ENCODE measurements at regions not wholly inside any gene's neighbourhood (a gene's known extent, or its start where the extent isn't known, plus 50 kb on each side); places are given as distances from the start of the nearest gene placed in this dataset.
A peak's percentile ranks its signal among the peaks of the same experiment; 100 is the strongest.

- Mint-ChIP-seq H3K4me1 (no peaks in the 10 kb centered on the region), H3K27ac (no peak overlapping the region), H3K9me3 (no peaks in the 10 kb centered on the region), H3K36me3 (no peaks in the 10 kb centered on the region), H3K27me3 (peaks cover 0 to 15% (median 6%) of the 10 kb centered on the region in 3 donors), H3K4me3 (no peak overlapping the region)
- no peak for DNase-seq
- no peak for ATAC-seq (ENCODE audit: low read depth in 2 of 2)
Observed at GRCh38 chr9:84166891-84167290, 173.7 kb downstream of the SLC28A3 start.

GRCh38 chr9:84169240-84169639 is 171.3 kb downstream of the SLC28A3 start:
- H3K9me3 Mint-ChIP-seq = no peaks in the 10 kb centered on the region
- no peaks in the 10 kb centered on the region for H3K4me1 Mint-ChIP-seq
- H3K27ac Mint-ChIP-seq = no peak overlapping the region
- H3K4me3 Mint-ChIP-seq = no peak overlapping the region
- ATAC-seq (ENCODE audit: low read depth in 2 of 2) = no peak
- no peaks in the 10 kb centered on the region for H3K36me3 Mint-ChIP-seq
- H3K27me3 Mint-ChIP-seq = peaks cover 4 to 10% (median 8%) of the 10 kb centered on the region in 3 donors
- no peak for DNase-seq

- Mint-ChIP-seq H3K36me3 (no peaks in the 10 kb centered on the region), H3K27ac (peak overlapping the region in 1 of 6 donors; percentile 22), H3K4me3 (no peak overlapping the region), H3K27me3 (peaks cover 4 to 8% (median 6%) of the 10 kb centered on the region in 3 donors), H3K9me3 (no peaks in the 10 kb centered on the region), H3K4me1 (no peaks in the 10 kb centered on the region)
- ATAC-seq (ENCODE audit: low read depth in 2 of 2) (no peak), DNase-seq (no peak)
Observed at GRCh38 chr9:84170521-84171141, 169.9 kb downstream of the SLC28A3 start.

- H3K4me3 Mint-ChIP-seq = no peak overlapping the region
- peaks cover 4 to 19% (median 14%) of the 10 kb centered on the region in 3 donors for H3K27me3 Mint-ChIP-seq
- DNase-seq (no peak), ATAC-seq (ENCODE audit: low read depth in 2 of 2) (no peak)
- H3K36me3 Mint-ChIP-seq = no peaks in the 10 kb centered on the region
- no peaks in the 10 kb centered on the region for H3K4me1 Mint-ChIP-seq
- no peaks in the 10 kb centered on the region for H3K9me3 Mint-ChIP-seq
- H3K27ac Mint-ChIP-seq = no peak overlapping the region
Observed at GRCh38 chr9:84173961-84174360, 166.6 kb downstream of the SLC28A3 start.

DNA sequence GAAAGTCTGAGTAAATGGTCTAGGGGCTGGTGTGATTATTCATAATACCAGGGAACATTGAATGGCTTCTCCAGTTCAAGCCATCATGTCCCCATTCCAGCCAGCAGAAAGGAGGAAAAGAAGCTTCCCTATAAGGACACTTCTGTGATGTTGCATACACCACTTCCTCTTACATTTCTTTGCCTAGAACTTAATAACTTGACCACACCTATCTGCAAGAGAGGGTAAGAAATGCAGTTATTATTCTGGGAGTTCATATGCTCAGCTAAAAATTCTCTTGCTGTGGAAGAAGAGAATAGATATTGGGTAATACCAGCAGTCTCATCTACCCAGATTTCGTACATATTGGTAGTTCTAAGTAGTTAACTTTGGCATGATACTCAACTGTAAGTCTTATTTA is 166.1 kb downstream of the SLC28A3 start:
- H3K36me3 Mint-ChIP-seq = no peaks in the 10 kb centered on the region
- ATAC-seq (ENCODE audit: low read depth in 2 of 2) (no peak), DNase-seq (no peak)
- no peaks in the 10 kb centered on the region for H3K4me1 Mint-ChIP-seq
- H3K4me3 Mint-ChIP-seq = no peak overlapping the region
- no peaks in the 10 kb centered on the region for H3K9me3 Mint-ChIP-seq
- peaks cover 4 to 23% (median 14%) of the 10 kb centered on the region in 3 donors for H3K27me3 Mint-ChIP-seq
- H3K27ac Mint-ChIP-seq = no peak overlapping the region

DNA sequence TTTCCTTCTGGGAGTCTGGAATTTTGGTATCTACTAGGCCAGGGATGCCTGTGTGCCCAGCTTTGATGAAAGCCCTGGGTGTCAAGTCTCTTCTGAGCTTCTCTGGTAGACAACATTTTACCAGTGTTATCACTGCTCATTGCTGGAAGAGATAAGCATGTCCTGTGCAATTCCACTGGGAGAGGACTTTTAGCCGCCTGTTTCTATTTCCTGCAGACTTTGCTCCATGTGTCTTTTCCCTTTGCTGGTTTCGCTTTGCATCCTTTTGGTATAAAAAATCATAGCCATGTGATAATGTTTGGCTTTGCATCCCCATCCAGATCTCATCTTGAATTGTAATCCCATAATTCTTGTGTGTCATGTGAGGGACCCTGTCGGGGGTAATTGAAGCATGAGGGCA is 163.2 kb downstream of the SLC28A3 start:
- peaks cover 0 to 2% (median 0%) of the 10 kb centered on the region in 7 donors for H3K9me3 Mint-ChIP-seq
- H3K4me3 Mint-ChIP-seq = no peak overlapping the region
- peaks cover 15 to 39% (median 29%) of the 10 kb centered on the region in 3 donors for H3K27me3 Mint-ChIP-seq
- H3K36me3 Mint-ChIP-seq = no peaks in the 10 kb centered on the region
- DNase-seq = no peak
- no peaks in the 10 kb centered on the region for H3K4me1 Mint-ChIP-seq
- H3K27ac Mint-ChIP-seq = no peak overlapping the region
- no peak for ATAC-seq (ENCODE audit: low read depth in 2 of 2)

- no peaks in the 10 kb centered on the region for H3K4me1 Mint-ChIP-seq
Observed at GRCh38 chr9:84179531-84179930, 161.0 kb downstream of the SLC28A3 start.

GRCh38 chr9:84187090-84187489 is 153.5 kb downstream of the SLC28A3 start:
- Mint-ChIP-seq H3K27me3 (peaks cover 13 to 32% (median 22%) of the 10 kb centered on the region in 3 donors), H3K27ac (no peak overlapping the region), H3K9me3 (peaks cover 0 to 9% (median 0%) of the 10 kb centered on the region in 7 donors), H3K36me3 (no peaks in the 10 kb centered on the region), H3K4me1 (no peaks in the 10 kb centered on the region), H3K4me3 (no peak overlapping the region)
- ATAC-seq (ENCODE audit: low read depth in 2 of 2) (no peak), DNase-seq (no peak)

More at GRCh38 chr9:84179531-84179930, 161.0 kb downstream of the SLC28A3 start:
- DNase-seq (no peak), ATAC-seq (ENCODE audit: low read depth in 2 of 2) (no peak)
- peaks cover 0 to 6% (median 0%) of the 10 kb centered on the region in 7 donors for H3K9me3 Mint-ChIP-seq
- no peak overlapping the region for H3K4me3 Mint-ChIP-seq
- peaks cover 11 to 39% (median 21%) of the 10 kb centered on the region in 3 donors for H3K27me3 Mint-ChIP-seq
- no peak overlapping the region for H3K27ac Mint-ChIP-seq
- H3K36me3 Mint-ChIP-seq = no peaks in the 10 kb centered on the region

- H3K36me3 Mint-ChIP-seq = no peaks in the 10 kb centered on the region
- no peaks in the 10 kb centered on the region for H3K4me1 Mint-ChIP-seq
- no peak for ATAC-seq (ENCODE audit: low read depth in 2 of 2)
- DNase-seq = no peak
- no peak overlapping the region for H3K27ac Mint-ChIP-seq
- peaks cover 0 to 9% (median 6%) of the 10 kb centered on the region in 7 donors for H3K9me3 Mint-ChIP-seq
- H3K27me3 Mint-ChIP-seq = peaks cover 15 to 42% (median 31%) of the 10 kb centered on the region in 3 donors
- no peak overlapping the region for H3K4me3 Mint-ChIP-seq
Observed at GRCh38 chr9:84189904-84190303, 150.7 kb downstream of the SLC28A3 start.

DNA sequence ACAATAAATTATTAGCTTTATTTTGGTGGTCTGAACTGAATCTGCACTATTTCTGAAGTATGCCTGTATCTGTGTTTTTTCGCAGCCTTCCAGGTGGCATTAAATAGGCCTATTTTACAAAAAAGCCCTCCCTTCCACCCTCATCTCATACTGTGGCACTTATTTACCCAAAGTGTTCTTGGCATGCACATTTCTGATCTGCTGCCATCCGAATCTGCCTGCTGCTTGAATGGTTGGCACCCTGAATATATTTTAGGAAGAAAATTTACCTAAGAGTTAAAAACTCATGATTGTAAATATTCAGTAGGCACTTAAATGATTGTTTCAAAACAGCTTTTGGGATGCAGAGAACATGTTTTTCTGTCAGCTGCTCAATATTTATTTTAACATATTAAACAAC is 150.1 kb downstream of the SLC28A3 start:
- Mint-ChIP-seq H3K4me3 (no peak overlapping the region), H3K27me3 (peaks cover 19 to 42% (median 31%) of the 10 kb centered on the region in 3 donors), H3K36me3 (no peaks in the 10 kb centered on the region), H3K27ac (no peak overlapping the region), H3K9me3 (peaks cover 0 to 13% (median 7%) of the 10 kb centered on the region in 7 donors), H3K4me1 (no peaks in the 10 kb centered on the region)
- DNase-seq = no peak
- ATAC-seq (ENCODE audit: low read depth in 2 of 2) = no peak

- Mint-ChIP-seq H3K4me3 (peak overlapping the region in 1 of 8 donors; percentile 32), H3K27me3 (peaks cover 13 to 27% (median 15%) of the 10 kb centered on the region in 3 donors), H3K27ac (no peak overlapping the region), H3K9me3 (peaks cover 0 to 5% (median 0%) of the 10 kb centered on the region in 7 donors), H3K36me3 (no peaks in the 10 kb centered on the region), H3K4me1 (peaks cover 0 to 4% (median 0%) of the 10 kb centered on the region in 3 donors)
- ATAC-seq (ENCODE audit: low read depth in 2 of 2) (no peak), DNase-seq (no peak)
Observed at GRCh38 chr9:84206801-84207370, 133.7 kb downstream of the SLC28A3 start.

DNA sequence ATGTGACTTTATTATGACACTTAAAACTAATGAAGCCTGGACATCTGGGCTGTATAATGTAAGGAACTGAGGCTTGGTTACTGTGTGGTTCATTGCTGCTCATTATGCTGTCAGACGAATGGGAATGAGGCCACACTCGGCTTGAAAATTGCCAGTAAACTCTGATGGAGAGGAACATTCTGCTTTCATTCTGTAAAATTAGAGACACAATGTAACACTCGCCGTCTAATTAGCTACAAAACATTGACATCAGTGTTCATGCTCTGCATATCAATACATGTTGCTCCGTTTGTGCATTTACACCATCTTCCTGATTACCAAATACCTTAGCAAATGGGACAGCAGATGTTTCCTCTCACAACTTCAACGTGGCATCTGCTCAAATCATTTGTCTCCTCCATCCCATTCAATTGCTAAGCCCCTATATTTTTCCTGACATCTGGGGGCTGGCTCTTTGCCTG is 133.0 kb downstream of the SLC28A3 start:
- Mint-ChIP-seq H3K27ac (no peak overlapping the region), H3K9me3 (peaks cover 0 to 4% (median 0%) of the 10 kb centered on the region in 7 donors), H3K4me1 (peaks cover 0 to 4% (median 0%) of the 10 kb centered on the region in 3 donors), H3K36me3 (no peaks in the 10 kb centered on the region), H3K27me3 (peaks cover 13 to 27% (median 15%) of the 10 kb centered on the region in 3 donors), H3K4me3 (no peak overlapping the region)
- DNase-seq (no peak), ATAC-seq (ENCODE audit: low read depth in 2 of 2) (no peak)

GRCh38 chr9:84212246-84212645 is 128.3 kb downstream of the SLC28A3 start:
- H3K9me3 Mint-ChIP-seq = peaks cover 0 to 5% (median 0%) of the 10 kb centered on the region in 7 donors
- H3K27ac Mint-ChIP-seq = no peak overlapping the region
- H3K36me3 Mint-ChIP-seq = no peaks in the 10 kb centered on the region
- DNase-seq = no peak
- H3K4me3 Mint-ChIP-seq = no peak overlapping the region
- no peak for ATAC-seq (ENCODE audit: low read depth in 2 of 2)
- H3K4me1 Mint-ChIP-seq = no peaks in the 10 kb centered on the region
- H3K27me3 Mint-ChIP-seq = peaks cover 0 to 6% (median 0%) of the 10 kb centered on the region in 3 donors

- H3K36me3 Mint-ChIP-seq = no peaks in the 10 kb centered on the region
- peaks cover 0 to 6% (median 0%) of the 10 kb centered on the region in 3 donors for H3K27me3 Mint-ChIP-seq
- peak overlapping the region in 1 of 6 donors; percentile 62 for H3K27ac Mint-ChIP-seq
- no peaks in the 10 kb centered on the region for H3K4me1 Mint-ChIP-seq
- no peak for ATAC-seq (ENCODE audit: low read depth in 2 of 2)
- H3K4me3 Mint-ChIP-seq = no peak overlapping the region
- DNase-seq = no peak
- peaks cover 0 to 5% (median 0%) of the 10 kb centered on the region in 7 donors for H3K9me3 Mint-ChIP-seq
Observed at GRCh38 chr9:84212982-84213381, 127.6 kb downstream of the SLC28A3 start.

Data from naive B cell (primary cell).